ENCODE measurements at regions not wholly inside any gene's neighbourhood (a gene's known extent, or its start where the extent isn't known, plus 50 kb on each side); places are given as distances from the start of the nearest gene placed in this dataset.
"Not testable (repeated sequence)": the region's sequence is repeated elsewhere in the genome, so short reads cannot be mapped to it uniquely, and the experiment has no call there.

GRCh38 chr2:111381530-111382306, 261.0 kb downstream of the BCL2L11 start:
- not testable (repeated sequence) for TF ChIP-seq CTCF (conservative IDR thresholded peaks at IDR 0.05); ZFX (IDR thresholded peaks at IDR 0.05)
